ENCODE measurements at regions not wholly inside any gene's neighbourhood (a gene's known extent, or its start where the extent isn't known, plus 50 kb on each side); places are given as distances from the start of the nearest gene placed in this dataset.

DNA sequence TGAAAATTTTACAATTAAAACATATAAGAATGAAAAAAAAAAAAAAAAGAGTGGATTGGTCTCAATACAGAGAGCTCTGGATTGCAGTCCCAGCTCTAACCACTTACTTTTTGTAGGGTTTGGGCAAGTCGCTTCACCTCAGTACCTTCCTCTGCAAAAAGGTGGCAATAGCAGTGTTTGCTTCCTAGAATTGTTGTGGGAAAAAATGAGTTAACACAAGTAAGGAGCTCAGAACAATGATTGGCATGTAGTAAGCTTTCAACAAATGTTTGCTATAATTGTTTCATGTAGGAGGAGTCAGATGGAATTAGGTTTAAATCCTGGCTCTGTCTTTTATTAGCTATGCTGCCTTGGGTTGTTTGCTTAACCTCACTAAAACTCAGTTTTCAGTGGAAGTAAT lies 425.2 kb upstream of the TBL1XR1 start:
- TF ChIP-seq, protein P1, sequence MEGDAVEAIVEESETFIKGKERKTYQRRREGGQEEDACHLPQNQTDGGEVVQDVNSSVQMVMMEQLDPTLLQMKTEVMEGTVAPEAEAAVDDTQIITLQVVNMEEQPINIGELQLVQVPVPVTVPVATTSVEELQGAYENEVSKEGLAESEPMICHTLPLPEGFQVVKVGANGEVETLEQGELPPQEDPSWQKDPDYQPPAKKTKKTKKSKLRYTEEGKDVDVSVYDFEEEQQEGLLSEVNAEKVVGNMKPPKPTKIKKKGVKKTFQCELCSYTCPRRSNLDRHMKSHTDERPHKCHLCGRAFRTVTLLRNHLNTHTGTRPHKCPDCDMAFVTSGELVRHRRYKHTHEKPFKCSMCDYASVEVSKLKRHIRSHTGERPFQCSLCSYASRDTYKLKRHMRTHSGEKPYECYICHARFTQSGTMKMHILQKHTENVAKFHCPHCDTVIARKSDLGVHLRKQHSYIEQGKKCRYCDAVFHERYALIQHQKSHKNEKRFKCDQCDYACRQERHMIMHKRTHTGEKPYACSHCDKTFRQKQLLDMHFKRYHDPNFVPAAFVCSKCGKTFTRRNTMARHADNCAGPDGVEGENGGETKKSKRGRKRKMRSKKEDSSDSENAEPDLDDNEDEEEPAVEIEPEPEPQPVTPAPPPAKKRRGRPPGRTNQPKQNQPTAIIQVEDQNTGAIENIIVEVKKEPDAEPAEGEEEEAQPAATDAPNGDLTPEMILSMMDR (conservative IDR thresholded peaks at IDR 0.05): peak; percentile 20
- no peak for TF ChIP-seq ZFX (IDR thresholded peaks at IDR 0.05)

Measured in C4-2B (cell line).